ENCODE measurements at regions not wholly inside any gene's neighbourhood (a gene's known extent, or its start where the extent isn't known, plus 50 kb on each side); places are given as distances from the start of the nearest gene placed in this dataset.
"Not testable (repeated sequence)": the region's sequence is repeated elsewhere in the genome, so short reads cannot be mapped to it uniquely, and the experiment has no call there.

DNA sequence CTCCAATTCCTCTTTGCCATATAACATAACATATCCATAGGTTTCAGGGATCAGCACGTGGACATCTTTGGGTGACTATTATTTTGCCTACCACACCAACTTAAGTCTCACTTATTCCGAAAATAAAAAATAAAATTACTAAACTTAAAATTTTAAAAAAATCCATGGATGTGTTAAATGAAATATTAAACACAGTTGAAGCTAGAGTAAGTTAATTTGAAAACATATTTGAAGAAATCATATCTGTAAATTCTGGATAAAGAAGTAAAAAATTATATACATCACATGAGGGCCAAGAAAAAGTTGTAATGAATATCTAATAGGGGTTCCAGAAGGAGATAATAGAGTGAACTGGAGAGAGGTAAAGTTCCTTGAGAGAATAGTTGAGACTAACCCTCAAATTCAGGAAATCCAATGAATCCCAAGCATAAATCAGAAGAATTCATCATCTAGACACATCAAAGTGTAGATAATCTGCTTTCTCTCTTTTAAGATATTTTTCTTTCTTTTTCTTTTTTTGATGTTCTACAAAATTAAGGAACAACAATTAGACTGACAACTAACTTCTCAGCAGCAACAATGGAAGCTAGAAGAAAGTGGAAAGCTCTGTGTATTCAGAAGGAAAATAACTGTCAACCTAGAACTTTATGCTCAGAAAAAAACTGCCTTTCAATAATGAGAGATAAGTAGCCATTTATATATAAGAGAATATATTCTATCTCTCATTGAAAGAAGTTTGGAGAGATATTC is 147.4 kb downstream of the ABHD5 start:
- no peak for DNase-seq (ENCODE audit: low spot score)

DNA sequence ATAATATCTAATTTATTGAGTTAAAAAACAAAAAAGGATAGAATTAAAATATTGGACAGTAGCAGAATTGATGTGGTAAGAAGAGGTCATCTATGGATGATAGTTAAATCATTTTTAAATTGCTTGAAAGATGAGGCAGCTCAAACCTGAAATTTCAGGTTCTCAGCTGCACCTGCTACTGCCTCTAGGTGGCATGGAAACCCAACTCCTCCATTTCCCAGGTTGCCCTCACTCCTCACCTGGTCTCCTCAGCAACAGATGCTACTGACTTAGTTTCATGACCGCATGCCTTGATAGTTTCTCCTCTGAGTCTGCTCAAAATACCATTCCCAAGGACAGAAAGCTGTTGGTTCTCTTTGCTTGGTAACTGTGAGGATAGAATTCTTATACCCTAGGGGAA is 148.1 kb downstream of the ABHD5 start:
- no peak for DNase-seq (ENCODE audit: low spot score)

- DNase-seq (ENCODE audit: low spot score), result no peak
Measured at GRCh38 chr3:43843386-43843785, 152.6 kb downstream of the ABHD5 start.

- no peak for DNase-seq (ENCODE audit: low spot score)
Measured at GRCh38 chr3:43844757-43845156, 154.0 kb downstream of the ABHD5 start.

GRCh38 chr3:43845553-43845952 is 154.8 kb downstream of the ABHD5 start:
- DNase-seq (ENCODE audit: low spot score), result not testable (repeated sequence)

DNA sequence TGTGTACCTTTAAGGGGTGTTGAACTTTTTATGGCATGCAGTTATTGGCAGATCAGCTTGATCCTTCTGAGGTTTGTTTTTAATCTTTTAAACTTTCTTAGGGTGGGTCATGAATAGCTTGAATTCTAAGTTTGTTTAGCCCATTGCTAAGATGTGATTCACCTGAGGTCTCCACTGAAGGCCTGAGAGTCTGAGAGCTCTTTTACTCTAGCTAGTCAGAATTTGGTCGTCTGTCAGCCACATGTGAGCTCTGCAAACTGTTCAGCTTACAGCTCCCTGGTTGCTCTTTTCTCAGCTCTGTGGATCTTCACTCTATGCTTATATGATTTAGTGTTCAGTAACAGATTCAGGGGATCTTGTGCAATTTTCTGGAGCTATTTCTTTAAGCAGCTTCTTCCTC is 161.3 kb downstream of the ABHD5 start:
- DNase-seq (ENCODE audit: low spot score), result no peak

- no peak for DNase-seq (ENCODE audit: low spot score)
Measured at GRCh38 chr3:43854283-43854682, 163.5 kb downstream of the ABHD5 start.

DNA sequence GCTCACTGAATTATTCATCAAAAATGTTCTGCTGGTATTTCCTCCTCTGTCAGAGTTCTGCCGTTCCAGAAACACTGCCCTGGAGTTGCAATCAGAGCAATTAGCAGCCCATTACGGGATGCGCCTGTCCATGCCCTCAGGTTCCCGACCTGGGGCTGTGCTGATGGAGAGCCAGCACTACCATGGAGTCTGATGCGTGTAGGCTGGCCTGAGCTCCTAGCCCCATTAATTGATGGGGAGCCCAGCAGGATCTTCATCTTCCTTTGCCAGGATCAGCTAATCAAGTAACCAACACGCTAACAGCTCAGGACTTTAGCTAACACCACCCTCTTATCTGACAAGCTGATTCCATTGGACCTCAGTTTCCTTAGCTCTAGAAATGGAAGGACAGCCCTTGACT is 164.2 kb downstream of the ABHD5 start:
- DNase-seq (ENCODE audit: low spot score), result no peak

- DNase-seq (ENCODE audit: low spot score), result peak; percentile 45
Measured at GRCh38 chr3:43855674-43856299, 165.0 kb downstream of the ABHD5 start.

DNA sequence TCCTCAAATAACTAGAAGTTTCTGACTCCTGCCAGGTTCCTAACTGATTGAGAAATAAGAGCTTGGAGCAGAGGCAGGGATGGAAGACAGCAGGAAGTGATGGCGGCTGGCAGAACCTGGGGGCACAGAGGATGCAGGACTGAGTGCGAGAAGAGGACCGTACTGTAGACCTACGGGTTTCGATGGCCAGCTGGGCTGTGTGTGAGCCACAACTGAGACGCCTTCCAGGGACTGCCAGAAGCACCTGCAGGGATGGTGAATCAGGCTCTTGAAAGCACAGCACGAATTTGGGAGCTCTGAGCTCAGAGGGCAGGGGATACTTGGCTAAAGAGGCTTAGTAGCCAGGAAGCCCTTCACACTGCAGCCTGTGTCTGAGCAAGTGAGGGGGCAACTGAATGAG is 165.6 kb downstream of the ABHD5 start:
- no peak for DNase-seq (ENCODE audit: low spot score)

- no peak for DNase-seq (ENCODE audit: low spot score)
Measured at GRCh38 chr3:43856761-43857160, 166.0 kb downstream of the ABHD5 start.

- no peak for DNase-seq (ENCODE audit: low spot score)
Measured at GRCh38 chr3:43857361-43858293, 166.9 kb downstream of the ABHD5 start.

DNA sequence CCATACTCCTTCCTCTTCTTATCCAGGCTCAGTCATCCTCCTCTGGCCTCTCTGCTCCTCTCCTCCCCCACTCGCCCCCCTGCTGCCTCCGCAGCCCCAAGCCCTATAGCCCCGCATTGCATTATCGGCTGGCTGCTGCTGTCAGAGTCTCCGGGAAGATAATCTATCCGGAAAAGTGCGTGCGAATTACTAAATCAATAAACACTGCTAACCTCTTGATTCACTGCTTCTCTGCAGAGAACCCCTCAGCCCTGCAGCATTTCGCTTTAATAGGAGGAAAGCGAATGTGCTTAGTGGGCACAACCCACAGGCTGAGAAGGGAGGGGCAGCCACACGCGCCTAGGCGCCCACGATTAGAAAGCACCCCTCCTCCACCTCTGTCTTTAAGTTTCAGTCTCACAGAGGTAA is 167.6 kb downstream of the ABHD5 start:
- no peak for DNase-seq (ENCODE audit: low spot score)

- DNase-seq (ENCODE audit: low spot score), result no peak
Measured at GRCh38 chr3:43859766-43860165, 169.0 kb downstream of the ABHD5 start.

- DNase-seq (ENCODE audit: low spot score), result no peak
Measured at GRCh38 chr3:43861635-43862034, 170.9 kb downstream of the ABHD5 start.

GRCh38 chr3:43862470-43862869 is 171.7 kb downstream of the ABHD5 start:
- no peak for DNase-seq (ENCODE audit: low spot score)

GRCh38 chr3:43862992-43863805 is 172.5 kb downstream of the ABHD5 start:
- DNase-seq (ENCODE audit: low spot score), result no peak

DNA sequence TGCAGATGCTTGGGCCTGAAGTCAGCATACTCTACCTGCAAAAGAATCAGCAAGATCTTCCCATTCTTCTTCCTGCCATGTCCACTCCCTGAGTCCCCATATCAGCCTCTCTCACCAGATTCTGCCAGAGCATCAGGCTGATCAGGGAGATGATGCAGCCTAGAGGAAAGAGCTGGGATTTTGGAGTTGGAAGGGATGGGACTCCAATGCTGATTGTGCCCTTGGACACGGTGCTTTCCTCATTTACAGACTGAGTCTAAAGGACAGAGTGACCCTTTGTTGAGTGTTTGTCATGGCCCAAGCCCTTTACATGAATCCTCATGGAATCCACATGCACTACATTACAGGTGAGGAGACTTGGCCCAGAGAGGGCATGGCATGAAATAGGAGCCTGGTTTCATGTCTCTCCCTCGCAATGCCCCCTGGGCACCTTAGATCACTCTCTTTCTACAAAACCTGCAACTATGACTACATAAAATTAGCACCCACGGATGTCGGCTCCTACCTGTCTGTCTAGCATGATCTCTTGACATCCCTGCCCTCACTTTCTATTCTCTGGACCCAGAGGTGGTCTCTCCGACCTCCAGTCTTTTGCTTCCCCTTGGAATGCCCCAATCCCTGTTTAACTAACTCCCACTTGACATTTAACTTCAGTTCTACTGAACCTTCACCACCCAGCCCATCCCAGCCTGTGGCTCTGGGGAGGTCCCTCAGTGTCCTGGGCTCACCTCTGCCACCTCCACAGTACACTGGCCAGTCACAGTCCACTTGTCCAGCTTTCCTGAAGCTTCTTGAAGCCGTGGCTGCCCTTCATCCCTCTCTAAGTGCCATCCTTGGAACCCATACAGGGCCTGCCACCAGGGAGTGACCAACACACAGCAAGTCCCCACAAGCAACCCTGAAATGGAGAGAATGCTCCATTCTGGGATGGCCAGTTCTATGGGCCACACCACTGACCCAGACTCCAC is 173.5 kb downstream of the ABHD5 start:
- no peak for DNase-seq (ENCODE audit: low spot score)

DNA sequence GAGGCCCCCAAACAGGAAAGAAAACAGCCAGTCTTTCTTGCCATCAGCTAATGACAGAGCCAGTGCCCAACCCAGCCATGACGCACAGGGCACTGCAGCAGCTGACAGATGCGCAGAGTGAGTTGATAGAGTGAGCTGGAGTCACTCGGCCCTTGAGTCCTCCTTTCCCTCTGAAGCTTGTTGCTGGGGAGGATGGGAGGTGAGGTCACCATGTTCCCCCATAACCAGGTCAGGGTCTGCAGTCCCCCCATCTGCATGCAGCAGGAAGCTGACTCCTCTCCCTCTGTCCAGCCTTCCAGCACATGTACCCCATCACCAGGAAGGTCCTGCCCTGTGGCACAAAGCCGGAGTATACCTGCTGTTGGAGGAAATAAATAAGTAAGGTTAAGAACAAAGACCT is 174.6 kb downstream of the ABHD5 start:
- no peak for DNase-seq (ENCODE audit: low spot score)

DNA sequence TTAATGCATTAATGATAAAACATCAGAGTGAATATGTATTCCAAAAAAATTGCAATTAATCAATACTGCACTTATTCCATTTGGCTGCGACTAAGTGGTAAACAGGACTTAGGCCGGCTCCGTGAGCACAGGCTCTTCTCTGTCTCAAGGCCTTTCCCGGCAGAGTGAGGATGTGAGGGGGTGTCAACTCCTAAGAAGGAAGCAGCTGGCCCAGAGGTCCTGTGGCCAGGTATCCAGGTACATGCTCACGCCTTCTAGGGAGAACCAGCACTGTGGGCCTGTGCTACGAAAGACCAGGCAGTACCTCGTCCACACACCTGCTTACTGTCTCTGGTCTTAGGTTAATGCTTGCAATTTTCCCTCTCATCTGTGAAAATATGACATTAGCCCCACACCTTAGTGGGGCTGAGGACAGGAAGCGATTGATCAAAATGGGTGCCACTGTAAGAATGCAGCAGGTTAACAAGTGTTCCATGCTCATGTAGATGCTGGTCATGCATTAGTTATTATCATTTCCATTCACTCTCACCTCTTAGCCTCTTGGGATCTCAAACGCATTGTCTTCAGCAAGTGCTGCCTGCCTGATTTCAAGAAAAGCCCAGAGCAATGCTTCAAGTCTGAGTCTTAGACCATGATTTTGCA is 175.3 kb downstream of the ABHD5 start:
- no peak for DNase-seq (ENCODE audit: low spot score)
